Neural cell (in vitro differentiated cells): ENCODE measurements at regions not wholly inside any gene's neighbourhood (a gene's known extent, or its start where the extent isn't known, plus 50 kb on each side); places are given as distances from the start of the nearest gene placed in this dataset.

Experiments used
- H2AFZ ChIP-seq: fragments of 200-600, 300-800 bp; sonication (generic), shearing (Covaris generic); 2 replicates; pipeline ENCODE4 v1.6.0; 2014; ENCODE audit warnings: low read depth, mild to moderate bottlenecking, antibody characterized with exemption, low read length, moderate library complexity
- H3F3A ChIP-seq: fragments of 200-600 bp; shearing (Covaris generic); 2 replicates; pipeline ENCODE4 v1.6.1; 2016; ENCODE audit warnings: mild to moderate bottlenecking, moderate library complexity, mixed read lengths, antibody characterized with exemption, low read length; ENCODE audit not compliant: insufficient read depth, poor library complexity, severe bottlenecking
- H3K27ac ChIP-seq: fragments of 200-600, 300-800 bp; sonication (generic), shearing (Covaris generic); 2 replicates; pipeline ENCODE4 v1.5.1; 2014; ENCODE audit warnings: mild to moderate bottlenecking, low read length, moderate library complexity
- H3K27me3 ChIP-seq: fragments of 300-800, 200-600 bp; sonication (generic), shearing (Covaris generic); 2 replicates; pipeline ENCODE4 v1.6.0; 2014; ENCODE audit warnings: mild to moderate bottlenecking, low read depth, low read length, moderate library complexity; ENCODE audit not compliant: insufficient read depth
- H3K36me3 ChIP-seq: fragments of 300-800, 200-600 bp; sonication (generic), shearing (Covaris generic); 2 replicates; pipeline ENCODE4 v1.5.1; 2014; ENCODE audit warnings: mild to moderate bottlenecking, antibody characterized with exemption, low read length, moderate library complexity; ENCODE audit not compliant: insufficient read depth
- H3K4me2 ChIP-seq: fragments of 300-800, 200-600 bp; sonication (generic), shearing (Covaris generic); 2 replicates; pipeline ENCODE4 v1.6.0; 2014; ENCODE audit warnings: mild to moderate bottlenecking, low read length
- H3K4me3 ChIP-seq: fragments of 300-800, 200-600 bp; sonication (generic), shearing (Covaris generic); 2 replicates; pipeline ENCODE4 v1.5.1; 2014; ENCODE audit warnings: mild to moderate bottlenecking, low read length, moderate library complexity
- H3K79me2 ChIP-seq: fragments of 200-600 bp; shearing (Covaris generic); replicated peaks from 2 replicates; pipeline ENCODE4 v1.6.0; 2014; ENCODE audit warnings: mild to moderate bottlenecking, low read length, moderate library complexity; ENCODE audit not compliant: insufficient read depth
- H3K9ac ChIP-seq: fragments of 300-800, 200-600 bp; sonication (generic), shearing (Covaris generic); 2 replicates; pipeline ENCODE4 v1.6.1; 2016; ENCODE audit warnings: mild to moderate bottlenecking, low read length, mixed read lengths
- H3K9me2 ChIP-seq: fragments of 200-600 bp; shearing (Covaris generic); 2 replicates; pipeline ENCODE4 v1.6.1; 2016; ENCODE audit warnings: mild to moderate bottlenecking, low read length, mixed read lengths; ENCODE audit not compliant: insufficient read depth
- H3K9me3 ChIP-seq: fragments of 200-600, 300-800 bp; sonication (generic), shearing (Covaris generic); 2 replicates; pipeline ENCODE4 v1.6.1; 2016; ENCODE audit warnings: mild to moderate bottlenecking, mixed run types, low read length, moderate library complexity, mixed read lengths
- H4K20me1 ChIP-seq: fragments of 200-600 bp; shearing (Covaris generic); 2 replicates; pipeline ENCODE4 v1.6.1; 2016; ENCODE audit warnings: mild to moderate bottlenecking, mixed run types; ENCODE audit not compliant: insufficient read depth
- CTCF ChIP-seq: fragments of 450-650 bp; IDR thresholded peaks from 2 replicates; pipeline ENCODE4 v1.5.1; 2014; ENCODE audit warnings: antibody characterized with exemption, mild to moderate bottlenecking, moderate library complexity; ENCODE audit not compliant: poor library complexity, severe bottlenecking
- EP300 ChIP-seq: fragments of 450-650 bp; conservative IDR thresholded peaks from 2 replicates; pipeline ENCODE4 v1.6.1; 2014; ENCODE audit warnings: antibody characterized with exemption, mild to moderate bottlenecking, moderate library complexity; ENCODE audit not compliant: poor library complexity, severe bottlenecking
- EZH2 ChIP-seq: fragments of 200-600, 300-800 bp; shearing (Covaris generic), sonication (generic); IDR thresholded peaks from 2 replicates; pipeline ENCODE4 v1.6.1; 2014; ENCODE audit warnings: antibody characterized with exemption, low read length, borderline replicate concordance, mild to moderate bottlenecking; ENCODE audit not compliant: insufficient read depth, poor library complexity, severe bottlenecking
- MXI1 ChIP-seq: fragments of 450-650 bp; conservative IDR thresholded peaks from 2 replicates; pipeline ENCODE4 v1.6.1; 2014; ENCODE audit warnings: antibody characterized with exemption, mild to moderate bottlenecking; ENCODE audit not compliant: poor library complexity, severe bottlenecking
- POLR2AphosphoS5 ChIP-seq: IDR thresholded peaks from 2 replicates; pipeline ENCODE4 v1.6.1; 2012
- RAD21 ChIP-seq: fragments of 450-650 bp; conservative IDR thresholded peaks from 2 replicates; pipeline ENCODE4 v1.6.1; 2014; ENCODE audit warnings: antibody characterized with exemption, mild to moderate bottlenecking, moderate library complexity
- SMC3 ChIP-seq: fragments of 450-650 bp; conservative IDR thresholded peaks from 2 replicates; pipeline ENCODE4 v1.6.1; 2014; ENCODE audit warnings: antibody characterized with exemption, mild to moderate bottlenecking, moderate library complexity; ENCODE audit not compliant: poor library complexity
- TAF1 ChIP-seq: IDR thresholded peaks from 2 replicates; pipeline ENCODE4 v1.6.1; 2012; ENCODE audit warnings: low read depth
- TF ChIP-seq, protein P1 (sequence below): IDR thresholded peaks from 2 replicates; pipeline ENCODE4 v1.6.1; 2012; ENCODE audit warnings: borderline replicate concordance

- H3K4me2 ChIP-seq, result no peak overlapping the region
- H3F3A ChIP-seq, result no peaks in the 10 kb centered on the region
- H3K27me3 ChIP-seq, result no peaks in the 10 kb centered on the region
- H3K9me3 ChIP-seq, result no peaks in the 10 kb centered on the region
- no peaks in the 10 kb centered on the region for H4K20me1 ChIP-seq
- no peak overlapping the region for H3K9ac ChIP-seq
- TF ChIP-seq, protein P1, sequence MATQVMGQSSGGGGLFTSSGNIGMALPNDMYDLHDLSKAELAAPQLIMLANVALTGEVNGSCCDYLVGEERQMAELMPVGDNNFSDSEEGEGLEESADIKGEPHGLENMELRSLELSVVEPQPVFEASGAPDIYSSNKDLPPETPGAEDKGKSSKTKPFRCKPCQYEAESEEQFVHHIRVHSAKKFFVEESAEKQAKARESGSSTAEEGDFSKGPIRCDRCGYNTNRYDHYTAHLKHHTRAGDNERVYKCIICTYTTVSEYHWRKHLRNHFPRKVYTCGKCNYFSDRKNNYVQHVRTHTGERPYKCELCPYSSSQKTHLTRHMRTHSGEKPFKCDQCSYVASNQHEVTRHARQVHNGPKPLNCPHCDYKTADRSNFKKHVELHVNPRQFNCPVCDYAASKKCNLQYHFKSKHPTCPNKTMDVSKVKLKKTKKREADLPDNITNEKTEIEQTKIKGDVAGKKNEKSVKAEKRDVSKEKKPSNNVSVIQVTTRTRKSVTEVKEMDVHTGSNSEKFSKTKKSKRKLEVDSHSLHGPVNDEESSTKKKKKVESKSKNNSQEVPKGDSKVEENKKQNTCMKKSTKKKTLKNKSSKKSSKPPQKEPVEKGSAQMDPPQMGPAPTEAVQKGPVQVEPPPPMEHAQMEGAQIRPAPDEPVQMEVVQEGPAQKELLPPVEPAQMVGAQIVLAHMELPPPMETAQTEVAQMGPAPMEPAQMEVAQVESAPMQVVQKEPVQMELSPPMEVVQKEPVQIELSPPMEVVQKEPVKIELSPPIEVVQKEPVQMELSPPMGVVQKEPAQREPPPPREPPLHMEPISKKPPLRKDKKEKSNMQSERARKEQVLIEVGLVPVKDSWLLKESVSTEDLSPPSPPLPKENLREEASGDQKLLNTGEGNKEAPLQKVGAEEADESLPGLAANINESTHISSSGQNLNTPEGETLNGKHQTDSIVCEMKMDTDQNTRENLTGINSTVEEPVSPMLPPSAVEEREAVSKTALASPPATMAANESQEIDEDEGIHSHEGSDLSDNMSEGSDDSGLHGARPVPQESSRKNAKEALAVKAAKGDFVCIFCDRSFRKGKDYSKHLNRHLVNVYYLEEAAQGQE, result no peak
- TF ChIP-seq EP300 (no peak), MXI1 (no peak), TAF1 (no peak), CTCF (no peak), POLR2AphosphoS5 (no peak)
- H3K4me3 ChIP-seq, result no peak overlapping the region
- H3K27ac ChIP-seq, result no peak overlapping the region
- H2AFZ ChIP-seq, result no peak overlapping the region
- no peaks in the 10 kb centered on the region for H3K9me2 ChIP-seq
- no peaks in the 10 kb centered on the region for H3K79me2 ChIP-seq
- no peaks in the 10 kb centered on the region for H3K36me3 ChIP-seq
Observed at GRCh38 chr2:77831898-77832297, 309.7 kb upstream of the LRRTM4 start.

GRCh38 chr2:77834360-77835002 lies 312.3 kb upstream of the LRRTM4 start:
- H3K9ac ChIP-seq, result no peak overlapping the region
- H3K27me3 ChIP-seq, result no peaks in the 10 kb centered on the region
- TF ChIP-seq POLR2AphosphoS5 (no peak), EZH2 (no peak), CTCF (no peak), EP300 (no peak), MXI1 (no peak), RAD21 (no peak), SMC3 (no peak)
- TF ChIP-seq, protein P1, result no peak
- no peak overlapping the region for H3K4me2 ChIP-seq
- H4K20me1 ChIP-seq, result no peaks in the 10 kb centered on the region
- H3K36me3 ChIP-seq, result no peaks in the 10 kb centered on the region
- no peaks in the 10 kb centered on the region for H3K9me2 ChIP-seq
- H3K4me3 ChIP-seq, result no peak overlapping the region
- H3K79me2 ChIP-seq, result no peaks in the 10 kb centered on the region
- no peak overlapping the region for H3K27ac ChIP-seq
- H3K9me3 ChIP-seq, result no peaks in the 10 kb centered on the region
- no peaks in the 10 kb centered on the region for H3F3A ChIP-seq
- no peak overlapping the region for H2AFZ ChIP-seq
